ENCODE measurements at regions not wholly inside any gene's neighbourhood (a gene's known extent, or its start where the extent isn't known, plus 50 kb on each side); places are given as distances from the start of the nearest gene placed in this dataset.

DNA sequence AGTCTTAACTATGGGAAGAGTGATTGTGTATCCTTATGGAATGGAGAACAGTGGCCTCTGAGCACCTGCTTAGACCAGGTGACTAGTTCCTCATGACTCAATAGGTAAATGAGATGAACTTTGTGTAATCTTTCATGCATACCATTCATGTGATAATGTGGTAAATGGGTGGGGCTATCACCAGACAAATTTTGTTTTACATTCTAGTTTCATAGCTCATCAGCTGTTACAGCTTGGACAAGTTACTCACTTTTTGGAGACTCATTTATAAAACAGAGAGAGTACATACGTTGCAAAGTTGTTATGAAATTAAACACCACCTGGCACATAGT lies 103.7 kb upstream of the TGFBR2 start:
- Histone ChIP-seq H3K27ac (ENCODE audit: low read depth in 2 of 2, low read length in 2 of 2) (no peak overlapping the region), H3K9ac (ENCODE audit: low read length in 3 of 3) (no peak overlapping the region), H3K9me3 (ENCODE audit: control insufficient read depth in 2 of 3, insufficient read depth in 1 of 3, low read length in 3 of 3) (no peaks in the 10 kb centered on the region), H3K4me3 (ENCODE audit: low read length in 3 of 3) (no peak overlapping the region), H3K4me1 (ENCODE audit: control insufficient read depth in 2 of 3, insufficient read depth in 2 of 3, low read depth in 1 of 3, low read length in 3 of 3) (no peaks in the 10 kb centered on the region), H3K27me3 (ENCODE audit: control insufficient read depth, insufficient read depth, low read length) (no peaks in the 10 kb centered on the region), H3K36me3 (ENCODE audit: control insufficient read depth in 2 of 3, insufficient read depth in 3 of 3, low read length in 3 of 3) (no peaks in the 10 kb centered on the region)
- FAIRE-seq (no peak), DNase-seq (no peak)
- intact Hi-C loops (cut with DNase I), result no loop called here
- TF ChIP-seq, protein P1, sequence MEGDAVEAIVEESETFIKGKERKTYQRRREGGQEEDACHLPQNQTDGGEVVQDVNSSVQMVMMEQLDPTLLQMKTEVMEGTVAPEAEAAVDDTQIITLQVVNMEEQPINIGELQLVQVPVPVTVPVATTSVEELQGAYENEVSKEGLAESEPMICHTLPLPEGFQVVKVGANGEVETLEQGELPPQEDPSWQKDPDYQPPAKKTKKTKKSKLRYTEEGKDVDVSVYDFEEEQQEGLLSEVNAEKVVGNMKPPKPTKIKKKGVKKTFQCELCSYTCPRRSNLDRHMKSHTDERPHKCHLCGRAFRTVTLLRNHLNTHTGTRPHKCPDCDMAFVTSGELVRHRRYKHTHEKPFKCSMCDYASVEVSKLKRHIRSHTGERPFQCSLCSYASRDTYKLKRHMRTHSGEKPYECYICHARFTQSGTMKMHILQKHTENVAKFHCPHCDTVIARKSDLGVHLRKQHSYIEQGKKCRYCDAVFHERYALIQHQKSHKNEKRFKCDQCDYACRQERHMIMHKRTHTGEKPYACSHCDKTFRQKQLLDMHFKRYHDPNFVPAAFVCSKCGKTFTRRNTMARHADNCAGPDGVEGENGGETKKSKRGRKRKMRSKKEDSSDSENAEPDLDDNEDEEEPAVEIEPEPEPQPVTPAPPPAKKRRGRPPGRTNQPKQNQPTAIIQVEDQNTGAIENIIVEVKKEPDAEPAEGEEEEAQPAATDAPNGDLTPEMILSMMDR (IDR thresholded peaks at IDR 0.05; ENCODE audit: borderline replicate concordance, extremely low read depth, insufficient read depth), result no peak

- no peaks in the 10 kb centered on the region for H3K4me1 ChIP-seq (ENCODE audit: control insufficient read depth in 2 of 3, insufficient read depth in 2 of 3, low read depth in 1 of 3, low read length in 3 of 3)
- H3K27ac ChIP-seq (ENCODE audit: low read depth in 2 of 2, low read length in 2 of 2), result no peak overlapping the region
- FAIRE-seq (no peak), DNase-seq (no peak)
- H3K27me3 ChIP-seq (ENCODE audit: control insufficient read depth, insufficient read depth, low read length), result no peaks in the 10 kb centered on the region
- no peak overlapping the region for H3K9ac ChIP-seq (ENCODE audit: low read length in 3 of 3)
- H3K9me3 ChIP-seq (ENCODE audit: control insufficient read depth in 2 of 3, insufficient read depth in 1 of 3, low read length in 3 of 3), result no peaks in the 10 kb centered on the region
- H3K36me3 ChIP-seq (ENCODE audit: control insufficient read depth in 2 of 3, insufficient read depth in 3 of 3, low read length in 3 of 3), result no peaks in the 10 kb centered on the region
- intact Hi-C loops (cut with DNase I), result no loop called here
- H3K4me3 ChIP-seq (ENCODE audit: low read length in 3 of 3), result no peak overlapping the region
- TF ChIP-seq, protein P1 (IDR thresholded peaks at IDR 0.05; ENCODE audit: borderline replicate concordance, extremely low read depth, insufficient read depth), result no peak
Measured at GRCh38 chr3:30503446-30503845, 103.0 kb upstream of the TGFBR2 start.

DNA sequence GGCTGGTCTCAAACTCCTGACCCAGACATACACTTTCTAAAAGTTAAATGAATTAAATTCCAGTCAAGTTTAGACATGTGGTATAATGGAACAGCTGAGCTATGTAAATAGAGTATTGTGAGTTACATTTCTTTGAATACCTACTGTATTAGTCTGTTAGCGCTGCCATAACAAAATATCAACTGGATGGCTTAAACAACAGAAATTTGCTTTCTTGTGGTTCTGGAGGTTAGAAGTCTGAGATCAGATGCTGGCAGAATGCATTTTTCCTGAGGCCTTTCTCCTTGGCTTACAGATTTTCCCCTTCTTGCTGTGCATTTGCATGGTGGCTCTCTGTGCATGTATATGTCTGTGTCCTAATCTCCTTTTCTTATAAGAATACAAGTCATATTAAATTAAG lies 101.5 kb upstream of the TGFBR2 start:
- Histone ChIP-seq H3K4me1 (ENCODE audit: control insufficient read depth in 2 of 3, insufficient read depth in 2 of 3, low read depth in 1 of 3, low read length in 3 of 3) (no peaks in the 10 kb centered on the region), H3K9ac (ENCODE audit: low read length in 3 of 3) (no peak overlapping the region), H3K36me3 (ENCODE audit: control insufficient read depth in 2 of 3, insufficient read depth in 3 of 3, low read length in 3 of 3) (no peaks in the 10 kb centered on the region), H3K27ac (ENCODE audit: low read depth in 2 of 2, low read length in 2 of 2) (no peak overlapping the region), H3K27me3 (ENCODE audit: control insufficient read depth, insufficient read depth, low read length) (no peaks in the 10 kb centered on the region), H3K9me3 (ENCODE audit: control insufficient read depth in 2 of 3, insufficient read depth in 1 of 3, low read length in 3 of 3) (no peaks in the 10 kb centered on the region), H3K4me3 (ENCODE audit: low read length in 3 of 3) (no peak overlapping the region)
- FAIRE-seq (no peak), DNase-seq (no peak)
- TF ChIP-seq, protein P1 (IDR thresholded peaks at IDR 0.05; ENCODE audit: borderline replicate concordance, extremely low read depth, insufficient read depth), result no peak
- intact Hi-C loops (cut with DNase I), result no loop called here

- no peaks in the 10 kb centered on the region for H3K9me3 ChIP-seq (ENCODE audit: control insufficient read depth in 2 of 3, insufficient read depth in 1 of 3, low read length in 3 of 3)
- TF ChIP-seq, protein P1 (IDR thresholded peaks at IDR 0.05; ENCODE audit: borderline replicate concordance, extremely low read depth, insufficient read depth), result no peak
- FAIRE-seq (no peak), DNase-seq (no peak)
- H3K36me3 ChIP-seq (ENCODE audit: control insufficient read depth in 2 of 3, insufficient read depth in 3 of 3, low read length in 3 of 3), result no peaks in the 10 kb centered on the region
- H3K9ac ChIP-seq (ENCODE audit: low read length in 3 of 3), result no peak overlapping the region
- H3K27ac ChIP-seq (ENCODE audit: low read depth in 2 of 2, low read length in 2 of 2), result no peak overlapping the region
- no peaks in the 10 kb centered on the region for H3K4me1 ChIP-seq (ENCODE audit: control insufficient read depth in 2 of 3, insufficient read depth in 2 of 3, low read depth in 1 of 3, low read length in 3 of 3)
- intact Hi-C loops (cut with DNase I), result no loop called here
- H3K4me3 ChIP-seq (ENCODE audit: low read length in 3 of 3), result no peak overlapping the region
- no peaks in the 10 kb centered on the region for H3K27me3 ChIP-seq (ENCODE audit: control insufficient read depth, insufficient read depth, low read length)
Measured at GRCh38 chr3:30505866-30506520, 100.4 kb upstream of the TGFBR2 start.
